Gastrocnemius medialis (tissue), 4 donors: ENCODE measurements at regions not wholly inside any gene's neighbourhood (a gene's known extent, or its start where the extent isn't known, plus 50 kb on each side); places are given as distances from the start of the nearest gene placed in this dataset.

Experiments
- ATAC-seq, 2 donors: fragments of 150-250 bp; one replicate each; pipeline ENCODE4 v1.9.1; 2016
- DNase-seq, 2 donors: peaks; one replicate each; pipeline ENCODE4 v3.0.0-alpha.2; 2019
- H3K27ac ChIP-seq, 4 donors: fragments of 200-600 bp; sonication (generic); 1 replicate in 1 of 4; 2 replicates in 3 of 4; pipeline ENCODE4 v1.5.1; 2016 to 2018; ENCODE audit warnings: mild to moderate bottlenecking in 2 of 4, moderate library complexity in 1 of 4
- H3K27me3 ChIP-seq, 3 donors: fragments of 200-600 bp; sonication (generic) in 2 of 3; 1 replicate in 1 of 3; 2 replicates in 2 of 3; pipeline versions ENCODE4 v1.5.1 to v1.6.0; 2016 to 2019; ENCODE audit warnings: mild to moderate bottlenecking in 1 of 3, moderate library complexity in 1 of 3
- H3K36me3 ChIP-seq, 2 donors: fragments of 200-600 bp; sonication (generic) in 1 of 2; one replicate each; pipeline ENCODE4 v1.5.1; 2017 to 2018
- H3K4me1 ChIP-seq, 2 donors: fragments of 200-600 bp; sonication (generic) in 1 of 2; one replicate each; pipeline ENCODE4 v1.5.1; 2016 to 2017; ENCODE audit warnings: mild to moderate bottlenecking in 2 of 2
- H3K4me3 ChIP-seq, 4 donors: fragments of 200-600 bp; sonication (generic) in 3 of 4; 1 replicate in 1 of 4; 2 replicates in 3 of 4; pipeline ENCODE4 v1.5.1; 2016 to 2019; ENCODE audit warnings: mild to moderate bottlenecking in 2 of 4
- H3K9me3 ChIP-seq, 3 donors: fragments of 200-600 bp; sonication (generic) in 2 of 3; 1 replicate in 1 of 3; 2 replicates in 2 of 3; pipeline ENCODE4 v1.5.1; 2016 to 2019
- CTCF ChIP-seq, 5 experiments: fragments of 450-650 bp in 3 of 5; fragments of 200-600 bp in 2 of 5; sonication (generic) in 2 of 5; IDR thresholded peaks in 4 of 5; conservative IDR thresholded peaks in 1 of 5; 1 replicate in 4 of 5; 2 replicates in 1 of 5; pipeline ENCODE4 v1.5.1; 2016 to 2019; ENCODE audit warnings: antibody characterized with exemption in 5 of 5, mild to moderate bottlenecking in 3 of 5, moderate library complexity in 3 of 5
- POLR2A ChIP-seq, 2 donors: fragments of 450-650 bp; IDR thresholded peaks; one replicate each; pipeline ENCODE4 v1.6.1; 2017; ENCODE audit warnings: antibody characterized with exemption in 2 of 2, mild to moderate bottlenecking in 2 of 2, moderate library complexity in 2 of 2
- in situ Hi-C, 4 donors: fragments of 200-750 bp; cut with MboI; loops; one replicate each; pipeline versions ENCODE4 v1.15.0 to v1.8.0; 2017; ENCODE audit warnings: low sequenced_read_pairs in 4 of 4
- intact Hi-C: fragments of 100-400 bp; cut with DNase I; formaldehyde crosslinking; loops from one replicate; pipeline ENCODE4 v1.15.1; 2023; ENCODE audit warnings: low total_unique reads

- intact Hi-C loops, result no loop called here
- Histone ChIP-seq H3K27me3 (no peaks in the 10 kb centered on the region), H3K9me3 (no peaks in the 10 kb centered on the region), H3K27ac (no peak overlapping the region), H3K36me3 (no peaks in the 10 kb centered on the region), H3K4me3 (no peak overlapping the region), H3K4me1 (peaks cover 0 to 9% of the 10 kb centered on the region in 2 donors)
- no peak for ATAC-seq
- no peak for TF ChIP-seq POLR2A (IDR thresholded peaks at IDR 0.05)
- TF ChIP-seq CTCF (IDR thresholded peaks at IDR 0.05 in 4 of 5, conservative IDR thresholded peaks at IDR 0.05 in 1 of 5), result no peak
- in situ Hi-C loops, result loop anchor here in 1 of 4 donors (25.0 kb wide), 1 partner anchor 96 kb away; no protein-coding TSS in a partner anchor
- no peak for DNase-seq
These were observed 223.7 kb upstream of the IRF2BP2 start for GRCh38 chr1:234833646-234834045.

GRCh38 chr1:234833118-234833517 lies 223.1 kb upstream of the IRF2BP2 start:
- Histone ChIP-seq H3K9me3 (no peaks in the 10 kb centered on the region), H3K27me3 (no peaks in the 10 kb centered on the region), H3K4me3 (no peak overlapping the region), H3K4me1 (peaks cover 0 to 9% of the 10 kb centered on the region in 2 donors), H3K27ac (no peak overlapping the region), H3K36me3 (no peaks in the 10 kb centered on the region)
- in situ Hi-C loops, result loop anchor here in 1 of 4 donors (25.0 kb wide), 1 partner anchor 96 kb away; no protein-coding TSS in a partner anchor
- no peak for TF ChIP-seq CTCF (IDR thresholded peaks at IDR 0.05 in 4 of 5, conservative IDR thresholded peaks at IDR 0.05 in 1 of 5)
- ATAC-seq (no peak), DNase-seq (no peak)
- intact Hi-C loops, result no loop called here

GRCh38 chr1:234827656-234828055 lies 217.7 kb upstream of the IRF2BP2 start:
- Histone ChIP-seq H3K36me3 (no peaks in the 10 kb centered on the region), H3K27me3 (no peaks in the 10 kb centered on the region), H3K4me1 (no peaks in the 10 kb centered on the region), H3K27ac (no peak overlapping the region), H3K4me3 (no peak overlapping the region), H3K9me3 (no peaks in the 10 kb centered on the region)
- intact Hi-C loops, result no loop called here
- in situ Hi-C loops, result loop anchor here in 1 of 4 donors (25.0 kb wide), 1 partner anchor 90 kb away; no protein-coding TSS in a partner anchor
- TF ChIP-seq CTCF (IDR thresholded peaks at IDR 0.05 in 4 of 5, conservative IDR thresholded peaks at IDR 0.05 in 1 of 5) (no peak), POLR2A (IDR thresholded peaks at IDR 0.05) (no peak)
- DNase-seq (no peak), ATAC-seq (no peak)

GRCh38 chr1:234827181-234827580 lies 217.2 kb upstream of the IRF2BP2 start:
- intact Hi-C loops, result no loop called here
- Histone ChIP-seq H3K9me3 (no peaks in the 10 kb centered on the region), H3K27ac (no peak overlapping the region), H3K27me3 (no peaks in the 10 kb centered on the region), H3K36me3 (no peaks in the 10 kb centered on the region), H3K4me1 (no peaks in the 10 kb centered on the region), H3K4me3 (no peak overlapping the region)
- ATAC-seq, result no peak
- TF ChIP-seq POLR2A (IDR thresholded peaks at IDR 0.05) (no peak), CTCF (IDR thresholded peaks at IDR 0.05 in 4 of 5, conservative IDR thresholded peaks at IDR 0.05 in 1 of 5) (no peak)
- in situ Hi-C loops, result loop anchor here in 1 of 4 donors (25.0 kb wide), 1 partner anchor 90 kb away; no protein-coding TSS in a partner anchor
- no peak for DNase-seq

GRCh38 chr1:234826352-234826751 lies 216.4 kb upstream of the IRF2BP2 start:
- H3K9me3 ChIP-seq, result no peaks in the 10 kb centered on the region
- DNase-seq (no peak), ATAC-seq (no peak)
- H3K4me3 ChIP-seq, result no peak overlapping the region
- H3K27me3 ChIP-seq, result no peaks in the 10 kb centered on the region
- in situ Hi-C loops, result loop anchor here in 1 of 4 donors (25.0 kb wide), 1 partner anchor 89 kb away; no protein-coding TSS in a partner anchor
- intact Hi-C loops, result no loop called here
- TF ChIP-seq CTCF (IDR thresholded peaks at IDR 0.05 in 4 of 5, conservative IDR thresholded peaks at IDR 0.05 in 1 of 5) (no peak), POLR2A (IDR thresholded peaks at IDR 0.05) (no peak)
- no peaks in the 10 kb centered on the region for H3K36me3 ChIP-seq
- no peaks in the 10 kb centered on the region for H3K4me1 ChIP-seq
- H3K27ac ChIP-seq, result no peak overlapping the region
